ENCODE measurements at regions not wholly inside any gene's neighbourhood (a gene's known extent, or its start where the extent isn't known, plus 50 kb on each side); places are given as distances from the start of the nearest gene placed in this dataset.

DNA sequence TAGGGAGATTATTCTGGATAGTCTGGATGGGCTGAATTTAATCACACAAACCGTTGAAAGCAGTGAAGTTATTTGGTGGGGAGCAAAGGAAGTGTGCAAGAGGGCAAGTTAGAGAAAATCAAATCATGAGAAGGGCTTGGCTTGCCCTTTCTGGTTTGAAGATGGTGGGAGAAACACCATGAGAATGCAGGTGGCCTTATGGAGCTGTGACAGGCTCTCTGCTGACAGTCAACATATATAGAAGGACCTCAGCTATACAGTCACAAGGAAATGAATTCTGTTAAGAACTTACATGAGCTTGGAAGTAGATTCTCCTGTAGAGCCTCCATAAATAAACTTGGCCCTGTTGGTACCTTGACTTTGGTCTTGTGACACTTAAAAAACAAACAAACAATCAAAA is 72.3 kb downstream of the GMNC start:
- BruUV-seq (replicated peaks), result no TSS peak
- ChIA-PET POLR2A (ENCODE audit: low non-redundant PET) (no interaction called here), CTCF (no interaction called here)
- TF ChIP-seq EZH2 (IDR thresholded peaks at IDR 0.05; ENCODE audit: borderline replicate concordance, low read depth, low read length, poor library complexity, severe bottlenecking), result no peak
- no peak for TF ChIP-seq CTCF (conservative IDR thresholded peaks at IDR 0.05; ENCODE audit: low read depth, low read length)
- Histone ChIP-seq H3K36me3 (ENCODE audit: insufficient read depth, low read length, poor library complexity, severe bottlenecking) (no peaks in the 10 kb centered on the region), H3K9me3 (ENCODE audit: low read depth, low read length, poor library complexity, severe bottlenecking) (no peaks in the 10 kb centered on the region), H3K4me1 (ENCODE audit: insufficient read depth, low read length, poor library complexity, severe bottlenecking) (no peaks in the 10 kb centered on the region), H3K27me3 (replicated peaks; ENCODE audit: insufficient read depth, low read depth, low read length, poor library complexity) (no peaks in the 10 kb centered on the region), H3K27ac (ENCODE audit: low read depth, low read length, poor library complexity, severe bottlenecking) (no peak overlapping the region), H3K4me3 (ENCODE audit: low read depth, low read length, poor library complexity, severe bottlenecking) (no peak overlapping the region)
- no peak for DNase-seq (ENCODE audit: low spot score)
- intact Hi-C loops (cut with micrococcal nuclease; ENCODE audit: unreplicated experiment), result no loop called here

DNA sequence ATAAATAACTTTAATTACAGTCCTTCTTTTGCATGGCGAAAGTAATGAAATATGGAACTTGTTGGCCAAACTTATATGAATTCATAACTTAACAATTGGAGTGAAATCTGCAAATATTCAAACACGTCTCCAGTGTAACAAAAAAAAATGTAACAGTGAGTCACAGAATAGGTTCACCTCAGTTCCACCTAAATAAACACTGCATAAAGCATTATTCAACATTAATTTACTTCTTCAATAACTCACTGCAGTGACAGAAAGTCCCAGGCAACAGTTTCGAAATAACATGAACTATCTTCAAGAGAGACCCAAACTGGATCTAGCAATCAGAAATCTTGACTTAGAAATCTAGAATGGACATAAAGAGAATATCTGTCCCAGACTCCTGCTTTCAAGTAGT is 75.6 kb downstream of the GMNC start:
- ChIA-PET CTCF (no interaction called here), POLR2A (ENCODE audit: low non-redundant PET) (no interaction called here)
- intact Hi-C loops (cut with micrococcal nuclease; ENCODE audit: unreplicated experiment), result no loop called here
- no peak overlapping the region for H3K4me3 ChIP-seq (ENCODE audit: low read depth, low read length, poor library complexity, severe bottlenecking)
- no peaks in the 10 kb centered on the region for H3K27me3 ChIP-seq (replicated peaks; ENCODE audit: insufficient read depth, low read depth, low read length, poor library complexity)
- no peaks in the 10 kb centered on the region for H3K4me1 ChIP-seq (ENCODE audit: insufficient read depth, low read length, poor library complexity, severe bottlenecking)
- H3K9me3 ChIP-seq (ENCODE audit: low read depth, low read length, poor library complexity, severe bottlenecking), result no peaks in the 10 kb centered on the region
- no peak for DNase-seq (ENCODE audit: low spot score)
- no peaks in the 10 kb centered on the region for H3K36me3 ChIP-seq (ENCODE audit: insufficient read depth, low read length, poor library complexity, severe bottlenecking)
- no peak overlapping the region for H3K27ac ChIP-seq (ENCODE audit: low read depth, low read length, poor library complexity, severe bottlenecking)
- TF ChIP-seq EZH2 (IDR thresholded peaks at IDR 0.05; ENCODE audit: borderline replicate concordance, low read depth, low read length, poor library complexity, severe bottlenecking) (no peak), CTCF (conservative IDR thresholded peaks at IDR 0.05; ENCODE audit: low read depth, low read length) (no peak)
- no TSS peak for BruUV-seq (replicated peaks)

- H3K4me3 ChIP-seq (ENCODE audit: low read depth, low read length, poor library complexity, severe bottlenecking), result no peak overlapping the region
- no peak overlapping the region for H3K27ac ChIP-seq (ENCODE audit: low read depth, low read length, poor library complexity, severe bottlenecking)
- no TSS peak for BruUV-seq (replicated peaks)
- no peak for DNase-seq (ENCODE audit: low spot score)
- ChIA-PET CTCF (no interaction called here), POLR2A (ENCODE audit: low non-redundant PET) (no interaction called here)
- H3K4me1 ChIP-seq (ENCODE audit: insufficient read depth, low read length, poor library complexity, severe bottlenecking), result no peaks in the 10 kb centered on the region
- TF ChIP-seq CTCF (conservative IDR thresholded peaks at IDR 0.05; ENCODE audit: low read depth, low read length) (no peak), EZH2 (IDR thresholded peaks at IDR 0.05; ENCODE audit: borderline replicate concordance, low read depth, low read length, poor library complexity, severe bottlenecking) (no peak)
- no peaks in the 10 kb centered on the region for H3K9me3 ChIP-seq (ENCODE audit: low read depth, low read length, poor library complexity, severe bottlenecking)
- H3K27me3 ChIP-seq (replicated peaks; ENCODE audit: insufficient read depth, low read depth, low read length, poor library complexity), result no peaks in the 10 kb centered on the region
- no peaks in the 10 kb centered on the region for H3K36me3 ChIP-seq (ENCODE audit: insufficient read depth, low read length, poor library complexity, severe bottlenecking)
- intact Hi-C loops (cut with micrococcal nuclease; ENCODE audit: unreplicated experiment), result no loop called here
Measured at GRCh38 chr3:190785047-190785446, 77.4 kb downstream of the GMNC start.
